Vagina (tissue), 2 donors: ENCODE measurements at regions not wholly inside any gene's neighbourhood (a gene's known extent, or its start where the extent isn't known, plus 50 kb on each side); places are given as distances from the start of the nearest gene placed in this dataset.

Experiments used
- DNase-seq, 2 donors: peaks; one replicate each; pipeline ENCODE4 v3.0.0-alpha.2; 2017; ENCODE audit errors: extremely low spot score in 2 of 2
- H3K27ac ChIP-seq: fragments of 200-600 bp; sonication (generic); one replicate; pipeline ENCODE4 v1.5.1; 2019
- H3K27me3 ChIP-seq: fragments of 200-600 bp; sonication (generic); one replicate; pipeline ENCODE4 v1.5.1; 2019
- H3K36me3 ChIP-seq, 2 donors: fragments of 200-600 bp; sonication (generic); one replicate each; pipeline ENCODE4 v1.5.1; 2017 to 2019
- H3K4me1 ChIP-seq: fragments of 200-600 bp; sonication (generic); one replicate; pipeline ENCODE4 v1.5.1; 2019
- H3K4me3 ChIP-seq, 2 donors: fragments of 200-600 bp; sonication (generic); 1 replicate in 1 of 2; 2 replicates in 1 of 2; pipeline ENCODE4 v1.5.1; 2016 to 2019
- H3K9me3 ChIP-seq: fragments of 200-600 bp; sonication (generic); one replicate; pipeline ENCODE4 v1.5.1; 2019
- POLR2A ChIP-seq, 2 donors: fragments of 450-650 bp; IDR thresholded peaks; one replicate each; pipeline ENCODE4 v1.6.1; 2017; ENCODE audit warnings: antibody characterized with exemption in 2 of 2, mild to moderate bottlenecking in 2 of 2, moderate library complexity in 2 of 2
- POLR2AphosphoS5 ChIP-seq, 2 donors: sonication (generic); formaldehyde crosslinking; IDR thresholded peaks; one replicate each; pipeline ENCODE4 v1.9.0; 2017; ENCODE audit warnings: antibody characterized with exemption in 2 of 2, mild to moderate bottlenecking in 2 of 2, low read depth in 1 of 2; ENCODE audit not compliant: insufficient read depth in 1 of 2
- intact Hi-C: fragments of 100-400 bp; cut with DNase I; formaldehyde crosslinking; loops from one replicate; pipeline ENCODE4 v1.15.1; 2023
- TF ChIP-seq, protein P1 (sequence below), 3 experiments: fragments of 450-650 bp in 2 of 3; fragments of 200-600 bp in 1 of 3; sonication (generic) in 1 of 3; IDR thresholded peaks; one replicate each; pipeline ENCODE4 v1.5.1; 2017 to 2019; ENCODE audit warnings: antibody characterized with exemption in 3 of 3, mild to moderate bottlenecking in 2 of 3, moderate library complexity in 2 of 3

DNA sequence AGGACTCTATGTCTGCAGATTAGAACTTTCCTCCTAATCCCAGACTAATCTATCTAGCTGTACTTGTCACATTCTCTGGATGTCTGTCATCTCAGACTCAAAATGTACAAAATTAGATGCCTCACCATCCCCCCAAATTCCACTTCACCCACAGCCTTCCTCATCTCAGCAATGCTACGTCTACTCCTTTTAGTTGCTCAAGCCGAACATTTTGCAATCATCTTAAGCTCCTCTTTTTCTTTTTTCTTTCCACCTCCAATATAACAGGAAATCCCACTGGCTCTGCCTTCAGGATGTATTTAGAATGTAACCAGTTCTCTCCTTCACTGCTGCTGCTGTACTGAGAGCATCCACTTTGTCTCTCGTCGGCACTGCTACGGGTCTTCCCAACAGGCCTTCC lies 1091.8 kb downstream of the TBC1D22A start:
- intact Hi-C loops: no loop called here

DNA sequence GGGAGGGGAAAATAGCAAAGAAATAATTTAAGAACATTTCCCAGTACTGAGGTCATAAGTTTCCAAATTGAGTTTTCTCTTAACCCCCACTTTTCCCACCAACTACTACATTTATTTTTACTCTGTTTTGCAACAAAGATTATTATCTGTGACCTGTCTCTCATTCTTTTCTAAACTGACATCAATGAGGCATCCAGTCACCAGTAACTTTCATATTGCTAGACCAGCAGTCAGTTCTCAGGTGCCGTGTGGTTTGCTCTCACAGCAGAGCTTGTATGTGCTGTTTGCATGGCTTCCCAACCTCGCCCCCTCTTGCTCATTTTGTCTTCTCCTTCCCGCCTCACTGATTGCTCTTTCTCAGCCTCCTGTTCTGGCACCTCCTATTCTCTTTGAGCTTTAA lies 1091.3 kb downstream of the TBC1D22A start:
- DNase-seq: peak in 1 of 2 donors; percentile 10
- intact Hi-C loops: no loop called here

More for the DNA sequence above, 1091.8 kb downstream of the TBC1D22A start:
- H3K4me1 ChIP-seq: no peaks in the 10 kb centered on the region
- H3K36me3 ChIP-seq: no peaks in the 10 kb centered on the region
- TF ChIP-seq, protein P1, sequence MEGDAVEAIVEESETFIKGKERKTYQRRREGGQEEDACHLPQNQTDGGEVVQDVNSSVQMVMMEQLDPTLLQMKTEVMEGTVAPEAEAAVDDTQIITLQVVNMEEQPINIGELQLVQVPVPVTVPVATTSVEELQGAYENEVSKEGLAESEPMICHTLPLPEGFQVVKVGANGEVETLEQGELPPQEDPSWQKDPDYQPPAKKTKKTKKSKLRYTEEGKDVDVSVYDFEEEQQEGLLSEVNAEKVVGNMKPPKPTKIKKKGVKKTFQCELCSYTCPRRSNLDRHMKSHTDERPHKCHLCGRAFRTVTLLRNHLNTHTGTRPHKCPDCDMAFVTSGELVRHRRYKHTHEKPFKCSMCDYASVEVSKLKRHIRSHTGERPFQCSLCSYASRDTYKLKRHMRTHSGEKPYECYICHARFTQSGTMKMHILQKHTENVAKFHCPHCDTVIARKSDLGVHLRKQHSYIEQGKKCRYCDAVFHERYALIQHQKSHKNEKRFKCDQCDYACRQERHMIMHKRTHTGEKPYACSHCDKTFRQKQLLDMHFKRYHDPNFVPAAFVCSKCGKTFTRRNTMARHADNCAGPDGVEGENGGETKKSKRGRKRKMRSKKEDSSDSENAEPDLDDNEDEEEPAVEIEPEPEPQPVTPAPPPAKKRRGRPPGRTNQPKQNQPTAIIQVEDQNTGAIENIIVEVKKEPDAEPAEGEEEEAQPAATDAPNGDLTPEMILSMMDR (IDR thresholded peaks at IDR 0.05): no peak
- TF ChIP-seq POLR2A (IDR thresholded peaks at IDR 0.05): no peak
- no peak for TF ChIP-seq POLR2AphosphoS5 (IDR thresholded peaks at IDR 0.05; ENCODE audit: insufficient read depth in 1 of 2, low read depth in 1 of 2)
- no peak for DNase-seq
- H3K27me3 ChIP-seq: no peaks in the 10 kb centered on the region
- no peak overlapping the region for H3K27ac ChIP-seq
- H3K9me3 ChIP-seq: no peaks in the 10 kb centered on the region
- no peak overlapping the region for H3K4me3 ChIP-seq

GRCh38 chr22:47851586-47851985 lies 1089.1 kb downstream of the TBC1D22A start:
- TF ChIP-seq POLR2AphosphoS5 (IDR thresholded peaks at IDR 0.05; ENCODE audit: insufficient read depth in 1 of 2, low read depth in 1 of 2) (no peak), POLR2A (IDR thresholded peaks at IDR 0.05) (no peak)
- TF ChIP-seq, protein P1 (IDR thresholded peaks at IDR 0.05): no peak
- intact Hi-C loops: no loop called here
- Histone ChIP-seq H3K4me3 (no peak overlapping the region), H3K4me1 (no peaks in the 10 kb centered on the region), H3K9me3 (no peaks in the 10 kb centered on the region), H3K27ac (no peak overlapping the region), H3K36me3 (no peaks in the 10 kb centered on the region), H3K27me3 (no peaks in the 10 kb centered on the region)
- no peak for DNase-seq

More for the DNA sequence above, 1091.3 kb downstream of the TBC1D22A start:
- TF ChIP-seq, protein P1 (IDR thresholded peaks at IDR 0.05): no peak
- TF ChIP-seq POLR2AphosphoS5 (IDR thresholded peaks at IDR 0.05; ENCODE audit: insufficient read depth in 1 of 2, low read depth in 1 of 2) (no peak), POLR2A (IDR thresholded peaks at IDR 0.05) (no peak)
- no peaks in the 10 kb centered on the region for H3K9me3 ChIP-seq
- H3K4me1 ChIP-seq: no peaks in the 10 kb centered on the region
- H3K4me3 ChIP-seq: no peak overlapping the region
- H3K27ac ChIP-seq: no peak overlapping the region
- H3K36me3 ChIP-seq: no peaks in the 10 kb centered on the region
- H3K27me3 ChIP-seq: no peaks in the 10 kb centered on the region

DNA sequence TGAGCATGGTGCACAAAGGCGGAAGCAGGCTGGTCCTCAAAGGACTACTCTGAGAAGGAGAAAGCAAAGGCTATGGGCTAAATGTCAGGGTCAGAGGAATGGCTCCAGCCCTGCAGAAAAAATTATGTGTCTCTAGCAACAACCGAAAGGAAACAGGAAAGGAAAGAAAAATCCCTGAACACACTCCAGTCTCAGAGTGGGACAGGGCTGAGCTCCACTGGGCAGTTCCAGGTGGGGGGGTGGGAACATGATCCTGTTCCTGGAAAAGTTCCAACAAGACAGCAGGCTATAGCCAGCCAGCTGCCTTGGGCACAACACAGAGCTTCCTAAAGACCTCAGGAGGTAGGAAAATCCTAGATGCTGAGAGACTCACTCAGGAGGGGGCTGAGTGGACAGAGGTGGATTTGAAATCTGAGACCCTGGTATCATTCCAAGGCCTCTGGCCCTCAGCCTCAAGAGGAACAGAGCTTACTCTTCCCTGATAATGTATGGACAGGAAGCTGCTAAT lies 1088.2 kb downstream of the TBC1D22A start:
- Histone ChIP-seq H3K27me3 (no peaks in the 10 kb centered on the region), H3K36me3 (no peaks in the 10 kb centered on the region), H3K4me1 (no peaks in the 10 kb centered on the region), H3K27ac (no peak overlapping the region), H3K4me3 (no peak overlapping the region), H3K9me3 (no peaks in the 10 kb centered on the region)
- no peak for TF ChIP-seq POLR2AphosphoS5 (IDR thresholded peaks at IDR 0.05; ENCODE audit: insufficient read depth in 1 of 2, low read depth in 1 of 2)
- no peak for TF ChIP-seq POLR2A (IDR thresholded peaks at IDR 0.05)
- TF ChIP-seq, protein P1 (IDR thresholded peaks at IDR 0.05): no peak
- peak in 1 of 2 donors; percentile 60 for DNase-seq
- intact Hi-C loops: no loop called here

- intact Hi-C loops: no loop called here
- DNase-seq: peak in 1 of 2 donors; percentile 58
- TF ChIP-seq, protein P1 (IDR thresholded peaks at IDR 0.05): no peak
- TF ChIP-seq POLR2A (IDR thresholded peaks at IDR 0.05): no peak
- TF ChIP-seq POLR2AphosphoS5 (IDR thresholded peaks at IDR 0.05; ENCODE audit: insufficient read depth in 1 of 2, low read depth in 1 of 2): no peak
- Histone ChIP-seq H3K4me3 (no peak overlapping the region), H3K27me3 (no peaks in the 10 kb centered on the region), H3K4me1 (no peaks in the 10 kb centered on the region), H3K36me3 (no peaks in the 10 kb centered on the region), H3K9me3 (no peaks in the 10 kb centered on the region), H3K27ac (no peak overlapping the region)
Observed at GRCh38 chr22:47849576-47849975, 1087.1 kb downstream of the TBC1D22A start.
